PFSK-1 (cell line): ENCODE measurements at regions not wholly inside any gene's neighbourhood (a gene's known extent, or its start where the extent isn't known, plus 50 kb on each side); places are given as distances from the start of the nearest gene placed in this dataset.

Source experiments
- FOXP2 ChIP-seq: optimal IDR thresholded peaks from 2 replicates; pipeline ENCODE3; 2011; ENCODE audit warnings: borderline replicate concordance, control low read depth, inconsistent platforms; ENCODE audit not compliant: insufficient read depth; ENCODE audit errors: extremely low read length, extremely low read depth
- POLR2AphosphoS5 ChIP-seq: IDR thresholded peaks from 2 replicates; pipeline ENCODE4 v1.6.1; 2012; ENCODE audit warnings: low read depth, mild to moderate bottlenecking, control low read depth, low read length, moderate library complexity
- REST ChIP-seq, 2 experiments: IDR thresholded peaks; 2 replicates each; pipeline versions ENCODE4 v1.6.1 to v1.8.0; 2011 to 2012; ENCODE audit warnings: low read depth in 2 of 2, low read length in 2 of 2, control low read depth in 1 of 2, inconsistent platforms in 1 of 2, mild to moderate bottlenecking in 1 of 2, moderate library complexity in 1 of 2; ENCODE audit not compliant: insufficient read depth in 1 of 2
- SIN3A ChIP-seq: IDR thresholded peaks from 2 replicates; pipeline ENCODE4 v1.6.1; 2012; ENCODE audit warnings: mild to moderate bottlenecking, low read length, moderate library complexity, borderline replicate concordance; ENCODE audit not compliant: insufficient read depth
- TAF1 ChIP-seq: IDR thresholded peaks from 2 replicates; pipeline ENCODE4 v1.6.1; 2012; ENCODE audit warnings: low read length, control low read depth, borderline replicate concordance; ENCODE audit not compliant: insufficient read depth

- TF ChIP-seq TAF1 (no peak), FOXP2 (no peak), POLR2AphosphoS5 (no peak), SIN3A (no peak), REST (IDR thresholded peaks at IDR 0.05; ENCODE audit: insufficient read depth in 1 of 2, low read depth in 2 of 2, low read length in 2 of 2) (no peak)
Measured at GRCh38 chr1:222370913-222371675, 176.8 kb downstream of the HHIPL2 start.

- no peak for TF ChIP-seq SIN3A
- no peak for TF ChIP-seq TAF1
- no peak for TF ChIP-seq FOXP2
Measured at GRCh38 chr1:222370081-222370912, 177.6 kb downstream of the HHIPL2 start.

GRCh38 chr1:222369148-222369547 lies 178.8 kb downstream of the HHIPL2 start:
- no peak for TF ChIP-seq SIN3A
- no peak for TF ChIP-seq REST (IDR thresholded peaks at IDR 0.05; ENCODE audit: insufficient read depth in 1 of 2, low read depth in 2 of 2, low read length in 2 of 2)
- TF ChIP-seq POLR2AphosphoS5, result no peak
- TF ChIP-seq TAF1, result no peak
- no peak for TF ChIP-seq FOXP2

- TF ChIP-seq FOXP2 (no peak), TAF1 (no peak)
Measured at GRCh38 chr1:222358100-222358499, 189.8 kb downstream of the HHIPL2 start.

GRCh38 chr1:222357252-222357651 lies 190.7 kb downstream of the HHIPL2 start:
- TF ChIP-seq TAF1, result no peak

- TF ChIP-seq TAF1 (no peak), FOXP2 (no peak), SIN3A (no peak), POLR2AphosphoS5 (no peak), REST (IDR thresholded peaks at IDR 0.05; ENCODE audit: insufficient read depth in 1 of 2, low read depth in 2 of 2, low read length in 2 of 2) (no peak)
Measured at GRCh38 chr1:222347627-222348026, 200.3 kb downstream of the HHIPL2 start.
